Posterior vena cava (tissue), 2 donors: ENCODE measurements at regions not wholly inside any gene's neighbourhood (a gene's known extent, or its start where the extent isn't known, plus 50 kb on each side); places are given as distances from the start of the nearest gene placed in this dataset.
"Not testable (repeated sequence)": the region's sequence is repeated elsewhere in the genome, so short reads cannot be mapped to it uniquely, and the experiment has no call there.

Experiments
- DNase-seq: peaks from one replicate; pipeline ENCODE4 v3.0.0-alpha.2; 2020; ENCODE audit warnings: low spot score
- intact Hi-C, 2 donors: fragments of 100-400 bp; cut with DNase I; formaldehyde crosslinking; loops; one replicate each; pipeline versions ENCODE4 v1.14.1 to v1.14.2; 2022 to 2023
- donor health status: DM: yes; HTN: yes; CAD: no.
- donor health status: DM: yes; HTN: yes; CAD: no.

DNA sequence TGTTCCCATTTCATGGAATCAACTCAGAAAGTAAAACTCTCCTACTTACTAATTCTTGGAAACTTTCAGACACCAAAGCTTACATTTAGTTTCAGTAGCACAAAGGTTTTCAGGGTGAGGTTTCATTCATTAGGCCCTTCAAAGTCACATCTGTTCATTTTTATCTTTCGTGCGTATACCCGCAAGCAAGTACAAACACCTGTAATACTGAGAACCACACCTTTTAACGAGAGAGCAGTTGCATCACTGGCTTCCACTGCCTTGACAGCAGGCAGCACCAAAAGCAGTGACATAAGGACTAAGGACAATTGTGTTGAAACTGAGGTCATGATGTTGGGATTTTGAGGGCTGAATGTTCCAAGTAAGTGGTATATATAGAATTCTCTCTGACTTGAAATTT is 60.5 kb downstream of the GOLGA6L22 start:
- intact Hi-C loops, DNase-seq: not testable (repeated sequence)

DNA sequence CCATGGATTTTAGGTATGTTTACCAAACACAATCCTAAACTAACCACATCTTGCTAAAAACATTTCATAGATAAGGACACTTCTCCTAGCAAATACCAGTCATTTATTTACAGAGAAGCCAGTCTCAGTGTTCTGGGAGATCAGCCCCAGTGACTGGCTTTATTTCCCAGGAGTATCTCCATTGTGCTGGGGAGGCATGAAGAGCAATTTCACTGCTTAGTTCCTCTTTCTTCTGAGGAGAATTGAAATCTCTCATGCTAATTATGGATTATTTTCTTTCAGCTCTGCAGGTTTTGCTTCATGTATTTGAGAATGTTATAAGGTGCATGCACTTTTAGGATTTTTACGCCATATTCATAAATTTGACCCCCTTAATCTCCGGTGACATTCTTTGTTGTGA is 67.8 kb downstream of the GOLGA6L22 start:
- intact Hi-C loops, DNase-seq: not testable (repeated sequence)

DNA sequence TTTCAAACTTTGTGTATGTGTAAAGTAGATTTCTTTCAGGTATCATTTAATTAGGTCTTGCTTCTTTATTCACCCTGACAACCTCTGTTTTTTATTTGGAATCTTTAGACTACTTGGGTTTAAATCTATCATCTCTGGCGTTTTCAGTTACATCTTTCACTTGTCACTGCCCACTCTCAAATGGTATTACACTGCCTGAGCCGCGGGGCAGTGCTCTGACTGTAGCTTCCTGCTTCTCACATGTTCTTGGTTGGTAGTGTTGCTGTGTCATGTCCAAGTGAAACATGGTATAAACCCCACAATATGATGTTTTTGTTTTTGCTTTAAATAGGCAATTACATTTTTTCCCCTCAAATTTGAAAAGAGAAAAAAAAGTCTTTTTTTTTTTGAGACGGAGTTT is 68.3 kb downstream of the GOLGA6L22 start:
- intact Hi-C loops, DNase-seq: not testable (repeated sequence)

DNA sequence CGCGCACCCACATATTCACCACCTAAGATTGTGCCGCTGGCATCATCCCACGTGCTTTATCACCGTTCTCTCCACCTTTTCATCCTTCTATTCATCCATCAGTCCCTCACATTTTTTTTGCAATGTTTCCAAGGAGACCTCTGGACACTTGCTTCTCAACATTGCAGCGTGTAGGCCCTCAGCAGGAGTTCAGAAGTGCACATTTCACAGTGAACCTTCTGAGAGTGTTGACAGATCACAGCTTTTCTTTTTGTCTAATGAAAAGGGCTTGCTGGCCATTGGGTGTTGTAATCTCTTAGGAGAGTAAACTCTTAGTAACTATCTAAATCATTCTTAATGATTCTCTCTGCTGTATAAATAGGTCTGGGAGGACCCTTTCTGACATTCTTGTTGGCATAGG is 70.5 kb downstream of the GOLGA6L22 start:
- DNase-seq, intact Hi-C loops: not testable (repeated sequence)

DNA sequence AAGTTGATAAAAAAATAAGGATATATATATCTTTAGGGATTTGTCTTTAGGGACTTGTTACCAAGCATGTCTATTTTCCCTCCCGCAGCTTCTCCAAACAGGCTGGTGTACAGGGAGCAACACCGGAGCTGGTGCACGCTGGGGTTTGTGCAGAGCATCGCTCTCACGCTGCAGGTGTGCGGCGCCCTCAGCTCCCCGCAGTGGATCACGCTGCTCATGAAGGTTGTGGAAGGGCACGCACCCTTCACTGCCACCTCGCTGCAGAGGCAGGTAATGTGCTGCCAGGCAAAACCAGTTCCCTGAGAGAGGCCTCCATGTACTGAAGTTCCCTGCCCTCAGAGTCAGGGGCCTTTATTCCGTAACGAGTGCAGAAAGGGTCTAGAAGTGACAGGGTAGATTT is 101.0 kb downstream of the GOLGA6L22 start:
- intact Hi-C loops, DNase-seq: not testable (repeated sequence)

DNA sequence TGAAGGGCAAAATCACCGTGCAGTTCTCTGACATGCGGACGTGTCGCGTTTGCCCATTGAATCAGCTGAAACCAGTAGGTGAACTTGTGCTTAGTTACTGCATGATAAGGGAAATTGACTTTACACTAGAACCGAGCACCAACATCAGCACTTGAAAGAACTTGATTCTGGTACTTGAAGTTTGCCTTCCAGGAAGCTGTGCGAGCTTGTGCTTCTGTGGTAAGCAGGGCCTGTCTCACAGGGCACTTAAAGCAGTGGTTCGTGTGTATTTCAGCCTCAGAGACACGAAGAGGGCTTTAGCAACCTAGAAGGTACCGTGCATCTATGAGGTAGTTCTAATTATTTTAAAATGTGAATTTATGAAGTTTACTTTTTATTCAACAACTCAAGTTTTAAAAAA is 103.0 kb downstream of the GOLGA6L22 start:
- DNase-seq, intact Hi-C loops: not testable (repeated sequence)

DNA sequence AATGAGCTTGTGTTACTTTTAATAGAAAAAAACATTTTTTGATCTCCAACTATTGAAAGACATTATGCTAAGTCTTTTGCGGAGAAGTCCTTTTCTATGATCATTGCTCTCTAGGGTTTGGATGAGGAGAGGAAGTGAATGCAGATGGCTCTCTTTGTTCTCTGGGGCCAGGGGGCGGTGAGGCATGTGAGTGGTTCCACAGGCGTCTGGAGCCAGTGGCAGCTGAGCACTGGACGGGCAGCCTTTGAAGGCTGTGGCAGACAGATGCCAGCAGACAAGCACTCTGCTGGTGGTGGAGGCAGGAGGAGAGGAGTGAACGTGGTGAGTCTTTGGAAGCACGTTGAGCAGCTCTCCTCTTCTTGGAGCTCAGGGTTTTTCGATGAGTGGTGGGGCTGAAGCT is 107.8 kb downstream of the GOLGA6L22 start:
- DNase-seq, intact Hi-C loops: not testable (repeated sequence)

DNA sequence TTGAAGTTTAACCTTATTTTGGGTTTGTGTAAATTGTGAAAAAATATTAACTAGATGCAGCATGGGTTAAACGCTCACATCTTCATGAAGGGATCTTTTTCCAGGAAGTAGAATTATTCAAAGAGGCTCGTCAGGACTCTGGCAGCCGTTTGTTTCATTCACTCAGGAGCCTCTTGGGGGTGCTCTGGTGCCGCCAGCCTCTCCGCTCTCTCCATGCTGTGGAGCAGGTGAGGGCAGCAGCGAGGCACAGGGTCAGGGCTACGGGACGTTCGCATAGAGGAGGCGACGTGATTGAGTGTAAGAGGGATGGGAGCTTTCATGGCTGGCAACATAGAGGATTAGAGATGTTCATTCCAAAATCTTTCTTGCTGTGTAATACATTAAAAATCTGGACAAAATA is 110.8 kb downstream of the GOLGA6L22 start:
- intact Hi-C loops, DNase-seq: not testable (repeated sequence)

DNA sequence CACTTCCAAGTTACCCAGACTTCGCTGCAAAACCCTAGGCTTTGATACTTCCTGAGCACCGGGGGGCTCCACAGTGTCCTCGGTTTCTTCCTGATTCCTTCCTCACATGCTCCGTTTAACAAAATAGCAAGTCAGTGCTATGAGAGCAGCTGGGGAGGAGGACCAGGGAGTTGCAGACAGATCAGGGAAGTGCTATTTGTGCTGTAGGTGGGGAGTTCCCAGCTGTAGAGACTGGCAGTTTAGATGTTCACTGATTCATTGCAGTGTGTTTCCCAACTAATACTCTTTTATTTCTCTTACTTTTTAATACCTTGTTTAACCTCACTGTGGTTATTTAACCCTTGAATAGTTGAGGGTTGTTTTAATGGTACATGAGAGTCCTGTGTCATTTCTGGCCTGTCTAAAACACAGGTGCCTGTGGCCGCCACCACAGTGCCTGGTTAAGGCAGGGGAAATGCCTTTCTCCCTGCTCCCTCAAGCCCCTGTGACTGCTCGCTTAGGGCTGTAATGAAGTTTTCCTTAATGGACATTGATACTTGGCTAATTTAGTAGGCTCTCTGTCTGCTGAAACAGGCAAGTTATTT is 113.5 kb downstream of the GOLGA6L22 start:
- intact Hi-C loops, DNase-seq: not testable (repeated sequence)

DNA sequence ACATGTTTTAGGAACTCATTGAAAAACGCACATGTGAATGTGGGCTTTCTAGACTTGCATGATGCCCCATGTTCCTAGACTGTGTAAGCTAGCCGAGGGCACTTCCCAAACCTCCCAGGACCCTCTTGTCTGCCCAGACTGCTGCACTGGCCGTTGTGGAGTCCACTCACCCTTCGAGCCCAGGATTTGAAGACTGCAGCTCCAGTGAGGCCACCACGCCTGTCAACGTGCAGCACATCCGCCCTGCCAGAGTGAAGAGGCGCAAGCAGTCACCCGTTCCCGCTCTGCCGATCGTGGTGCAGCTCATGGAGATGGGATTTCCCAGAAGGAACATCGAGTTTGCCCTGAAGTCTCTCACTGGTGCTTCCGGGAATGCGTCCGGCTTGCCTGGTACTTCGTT is 114.1 kb downstream of the GOLGA6L22 start:
- intact Hi-C loops, DNase-seq: not testable (repeated sequence)

DNA sequence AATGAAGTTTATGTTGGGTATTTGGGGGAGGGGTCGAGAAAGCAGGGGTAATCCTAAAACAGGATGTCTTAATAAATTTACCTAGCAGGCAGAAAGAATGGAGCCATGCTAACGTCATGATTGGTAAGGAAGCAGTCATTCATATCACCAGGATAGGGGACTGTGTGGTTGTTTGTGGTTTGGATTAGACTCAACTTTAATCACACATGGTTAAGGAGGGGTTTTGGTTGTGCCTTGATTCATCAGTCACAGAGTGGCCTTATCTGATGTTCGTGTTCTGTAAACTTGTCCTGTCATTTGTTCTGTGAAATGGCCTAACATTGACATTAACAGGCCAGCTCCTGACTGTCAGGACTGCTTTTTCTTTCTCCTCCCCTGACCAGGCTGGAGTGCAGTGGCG is 119.1 kb downstream of the GOLGA6L22 start:
- DNase-seq, intact Hi-C loops: not testable (repeated sequence)

DNA sequence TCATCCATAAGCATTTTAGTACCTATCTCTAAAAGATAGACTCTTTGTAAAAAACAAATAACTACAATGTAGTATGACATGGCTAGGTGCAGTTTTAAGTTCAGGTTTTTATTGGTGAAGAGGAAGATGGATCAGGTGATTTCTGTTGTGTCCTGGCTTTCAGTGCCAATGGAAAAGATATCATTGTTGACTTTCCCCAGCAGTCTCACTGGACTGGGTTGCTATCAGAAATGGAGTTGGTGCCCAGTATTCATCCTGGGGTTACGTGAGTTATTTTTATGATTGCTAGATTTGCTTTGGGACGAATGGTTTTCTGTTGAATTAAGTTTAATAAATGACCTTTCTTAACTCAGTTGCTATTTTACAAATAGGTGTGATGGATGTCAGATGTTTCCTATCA is 120.5 kb downstream of the GOLGA6L22 start:
- DNase-seq, intact Hi-C loops: not testable (repeated sequence)

DNA sequence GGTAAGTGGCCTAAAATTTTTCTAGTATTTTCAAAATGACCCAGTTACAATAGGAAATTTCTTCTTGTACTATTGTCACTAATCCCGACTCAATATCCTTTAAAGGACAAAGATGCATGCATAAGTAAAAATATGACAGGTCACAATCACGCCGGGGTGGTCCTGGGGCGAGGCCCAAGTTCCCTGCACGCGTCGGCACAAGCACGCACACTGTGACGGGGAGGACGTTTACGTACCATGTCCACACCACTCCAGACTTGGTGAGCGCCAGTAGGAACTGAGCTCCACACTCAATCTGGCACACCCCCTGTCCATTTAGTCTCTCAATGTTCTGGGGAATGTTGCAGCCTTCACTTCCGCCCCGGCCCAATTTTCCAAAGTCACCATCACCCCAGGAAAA is 128.7 kb downstream of the GOLGA6L22 start:
- DNase-seq, intact Hi-C loops: not testable (repeated sequence)

DNA sequence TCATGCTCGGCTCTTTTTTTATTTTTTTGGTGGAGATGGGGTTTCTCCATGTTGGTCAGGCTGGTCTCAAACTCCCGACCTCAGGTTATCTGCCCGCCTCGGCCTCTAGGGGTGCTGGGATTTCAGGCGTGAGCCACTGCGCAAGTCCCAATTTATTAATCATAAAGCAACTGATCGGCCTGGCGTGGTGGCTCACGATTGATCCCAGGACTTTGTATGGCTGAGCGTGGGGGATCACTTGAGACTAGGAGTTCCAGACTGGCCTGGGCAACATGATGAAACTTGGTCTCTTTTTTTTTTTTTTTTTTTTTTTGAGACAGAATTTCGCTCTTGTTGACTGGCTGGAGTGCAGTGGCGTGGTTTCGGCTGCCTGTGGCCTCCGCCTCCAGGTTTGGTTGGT is 139.8 kb downstream of the GOLGA6L22 start:
- DNase-seq, intact Hi-C loops: not testable (repeated sequence)

DNA sequence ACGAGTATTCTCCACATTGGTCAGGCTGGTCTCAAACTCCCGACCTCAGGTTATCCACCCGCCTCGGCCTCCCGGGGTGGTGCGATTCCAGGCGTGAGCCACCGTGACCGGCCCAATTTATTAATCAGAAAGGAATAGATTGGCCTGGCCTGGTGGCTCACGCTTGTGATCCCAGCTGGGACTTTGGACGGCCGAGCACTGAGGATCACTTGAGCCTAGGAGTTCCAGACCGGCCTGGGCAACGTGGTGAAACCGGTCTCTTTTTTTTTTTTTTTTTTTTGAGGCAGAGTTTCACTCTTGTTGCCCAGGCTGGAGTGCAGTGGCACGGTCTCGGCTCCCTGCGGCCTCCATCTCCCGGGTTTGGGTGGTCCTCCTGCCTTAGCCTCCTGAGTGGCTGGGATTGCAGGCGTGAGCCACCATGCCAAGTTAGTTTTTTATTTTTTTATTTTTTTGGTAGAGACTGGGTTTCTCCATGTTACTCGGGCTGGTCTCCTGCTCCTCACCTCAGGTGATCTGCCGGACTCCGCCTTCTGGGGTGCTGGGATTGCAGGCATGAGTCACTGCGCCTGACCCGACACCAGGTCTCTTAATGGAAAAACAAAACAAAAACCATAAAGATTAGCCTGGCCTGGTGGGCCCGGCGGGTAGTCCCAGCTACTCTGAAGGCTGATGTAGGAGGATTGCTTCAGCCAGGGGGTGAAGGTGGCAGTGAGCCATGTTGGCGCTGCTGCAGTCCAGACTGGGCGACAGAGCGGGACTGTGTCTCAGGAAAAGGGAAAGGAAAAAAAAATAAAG is 141.0 kb downstream of the GOLGA6L22 start:
- intact Hi-C loops, DNase-seq: not testable (repeated sequence)

DNA sequence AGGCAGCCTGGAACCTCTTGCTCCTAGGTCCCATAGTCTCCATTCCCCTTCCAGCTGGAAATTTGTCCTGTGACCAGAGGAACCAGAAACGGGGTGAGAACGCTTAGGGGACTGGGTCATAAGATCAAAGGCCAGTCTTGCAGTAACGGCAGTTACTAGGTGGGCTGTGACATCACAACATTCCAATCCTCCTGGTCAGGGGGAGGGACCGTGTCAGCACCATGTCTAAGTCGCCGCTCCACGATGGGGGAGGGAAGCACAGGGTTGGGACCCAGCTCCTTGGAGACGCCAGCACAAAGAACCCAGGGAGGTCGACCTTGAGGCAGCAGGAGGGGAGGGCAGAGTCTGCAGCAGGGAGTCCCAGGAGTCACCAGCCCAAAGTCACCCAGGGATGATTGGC is 158.3 kb downstream of the GOLGA6L22 start:
- intact Hi-C loops, DNase-seq: not testable (repeated sequence)

DNA sequence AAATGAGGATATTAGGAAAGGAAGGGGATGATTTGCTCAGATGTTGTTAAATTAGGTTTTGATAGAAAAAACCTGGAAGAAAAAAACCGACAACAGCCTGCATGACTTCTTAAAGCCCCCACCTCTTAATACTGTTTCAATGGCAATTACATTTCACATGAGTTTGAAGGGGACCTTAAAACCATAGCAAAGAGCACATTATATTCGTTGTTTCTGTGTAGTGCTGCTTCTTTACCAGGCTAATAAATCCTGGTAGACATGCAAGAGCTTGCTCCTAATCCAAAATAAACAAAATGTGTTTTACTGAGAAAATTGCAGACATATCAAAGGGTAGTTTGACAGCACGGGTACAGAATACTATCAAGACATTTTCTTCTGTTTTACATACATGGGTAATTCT is 154.7 kb upstream of the NIPA1 start:
- intact Hi-C loops, DNase-seq: not testable (repeated sequence)

DNA sequence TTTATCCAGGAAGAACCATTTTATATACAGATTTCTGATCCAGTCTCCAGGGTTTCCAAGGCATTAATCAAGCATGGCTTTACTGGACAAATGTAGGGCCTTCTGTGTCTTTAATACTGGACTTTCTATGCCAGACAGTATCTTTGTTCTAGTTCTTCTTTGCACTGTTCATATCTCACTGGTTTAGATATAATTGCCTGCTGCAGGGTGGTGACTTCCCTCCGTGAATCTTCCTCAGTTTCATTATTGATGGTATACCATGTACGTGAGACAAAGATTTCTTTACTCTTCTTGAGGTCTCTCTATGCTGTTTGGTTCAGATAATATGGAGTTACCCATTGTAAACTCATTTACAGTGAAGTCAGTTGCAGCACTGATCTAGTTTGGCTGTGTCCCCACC is 146.5 kb upstream of the NIPA1 start:
- intact Hi-C loops, result not testable (repeated sequence)

DNA sequence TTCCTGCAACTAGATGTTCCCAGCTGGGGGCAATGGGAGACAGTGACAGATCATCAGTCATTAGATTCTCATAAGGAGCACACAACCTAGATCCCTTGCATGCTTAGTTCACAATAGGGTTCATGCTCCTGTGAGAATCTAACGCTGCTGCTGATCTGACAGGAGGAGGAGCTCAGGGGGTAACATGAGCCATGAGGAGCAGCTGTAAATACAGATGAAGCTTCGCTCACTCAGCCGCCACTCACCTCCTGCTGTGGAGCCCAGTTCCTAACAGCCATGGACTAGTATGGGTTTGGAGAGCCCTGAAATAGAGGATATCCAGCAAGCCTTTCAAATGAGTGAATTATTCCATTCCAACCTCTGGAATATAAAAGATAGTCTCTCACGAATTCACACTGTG is 137.0 kb upstream of the NIPA1 start:
- DNase-seq, intact Hi-C loops: not testable (repeated sequence)

More for the DNA sequence above, 146.5 kb upstream of the NIPA1 start:
- DNase-seq, result not testable (repeated sequence)

DNA sequence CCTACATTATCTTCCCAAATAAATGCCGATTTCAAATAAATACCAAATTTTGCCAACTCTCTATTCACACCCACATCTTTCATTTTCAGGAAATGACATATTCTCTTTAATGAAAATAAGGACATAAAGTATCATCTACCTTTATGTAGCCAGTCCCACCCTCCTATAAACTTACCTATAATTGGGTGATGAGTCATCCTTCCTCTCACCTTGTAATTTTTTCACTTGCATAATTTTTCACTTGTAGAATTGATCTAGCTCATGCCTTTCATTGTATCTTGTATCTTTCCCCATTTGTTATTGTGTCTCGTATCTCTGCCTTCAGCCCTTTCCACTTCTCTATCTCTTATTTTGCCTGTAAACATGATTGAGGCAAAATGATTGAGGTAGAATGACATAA is 135.3 kb upstream of the NIPA1 start:
- DNase-seq, intact Hi-C loops: not testable (repeated sequence)
